ENCODE measurements at regions not wholly inside any gene's neighbourhood (a gene's known extent, or its start where the extent isn't known, plus 50 kb on each side); places are given as distances from the start of the nearest gene placed in this dataset.

GRCh38 chr1:220421508-220421907, 106.4 kb upstream of the MARK1 start (continued):
- TF ChIP-seq SKIL (IDR thresholded peaks at IDR 0.05; ENCODE audit: low read depth, poor library complexity, severe bottlenecking) (no peak), PBX3 (IDR thresholded peaks at IDR 0.05; ENCODE audit: insufficient replicate concordance, low read depth, low read length) (no peak), HSF1 (IDR thresholded peaks at IDR 0.05; ENCODE audit: low read depth, low read length) (no peak), ELK1 (IDR thresholded peaks at IDR 0.05; ENCODE audit: low read depth, low read length) (no peak), RELA (IDR thresholded peaks at IDR 0.05; ENCODE audit: borderline replicate concordance, partially characterized antibody) (no peak)

GRCh38 chr1:220420726-220421125, 107.2 kb upstream of the MARK1 start:
- no peak for DNase-seq (ENCODE audit: low read depth, low spot score)
- Histone ChIP-seq H3K9ac (ENCODE audit: control insufficient read depth, insufficient read depth, low read length) (no peak overlapping the region), H4K20me1 (ENCODE audit: control insufficient read depth, insufficient read depth) (no peaks in the 10 kb centered on the region), H3K27ac (ENCODE audit: control insufficient read depth, insufficient read depth) (no peak overlapping the region), H3K27me3 (replicated peaks in 1 of 2; ENCODE audit: control insufficient read depth in 2 of 2, insufficient read depth in 2 of 2, low read length in 1 of 2) (no peaks in the 10 kb centered on the region), H2AFZ (ENCODE audit: control insufficient read depth, low read depth, low read length) (no peak overlapping the region), H3K4me2 (ENCODE audit: control insufficient read depth, insufficient read depth) (no peak overlapping the region), H3K9me3 (replicated peaks; ENCODE audit: control insufficient read depth, insufficient read depth, low read length) (no peaks in the 10 kb centered on the region), H3K36me3 (ENCODE audit: control insufficient read depth in 2 of 2, insufficient read depth in 2 of 2, low read length in 1 of 2) (no peaks in the 10 kb centered on the region), H3K4me3 (no peak overlapping the region), H3K4me1 (ENCODE audit: control insufficient read depth, insufficient read depth, low read length) (no peaks in the 10 kb centered on the region), H3K79me2 (ENCODE audit: control insufficient read depth, insufficient read depth, low read length) (no peaks in the 10 kb centered on the region)
- SMC1A ChIA-PET (ENCODE audit: uncharacterized antibody, unreplicated experiment): no interaction called here
- CTCF ChIA-PET: no interaction called here
- RAD21 ChIA-PET (ENCODE audit: unreplicated experiment): no interaction called here
- POLR2A ChIA-PET: no interaction called here
- ATAC-seq: no peak
- 41% methylated on average over 5 of the region's 5 CpGs for WGBS (ENCODE audit: insufficient coverage, insufficient replicate concordance, low lambda C conversion rate, missing lambda C conversion rate)
- no TSS peak for BruUV-seq (replicated peaks)
- intact Hi-C loops (cut with micrococcal nuclease; ENCODE audit: unreplicated experiment): loop anchor here (10.0 kb wide), 1 partner anchor 206 kb away; no protein-coding TSS in a partner anchor
- in situ Hi-C loops (cut with MboI): no loop called here
- no peak for FAIRE-seq
- TF ChIP-seq EED (IDR thresholded peaks at IDR 0.05; ENCODE audit: low read depth): no peak
- no peak for TF ChIP-seq HDGF (IDR thresholded peaks at IDR 0.05)
- TF ChIP-seq NFYB (IDR thresholded peaks at IDR 0.05; ENCODE audit: insufficient read depth, low read depth, low read length): no peak
- no peak for TF ChIP-seq IRF4 (IDR thresholded peaks at IDR 0.05; ENCODE audit: low read depth, low read length)
- no peak for TF ChIP-seq E2F8 (IDR thresholded peaks at IDR 0.05; ENCODE audit: low read depth, partially characterized antibody)
- TF ChIP-seq YBX1 (IDR thresholded peaks at IDR 0.05): no peak
